Activated CD4-positive, alpha-beta T cell treated with anti-CD3 and anti-CD28 coated beads, Interleukin-2, amount 10 ng/mL, durations not matched to agents 24 days and 14 days (primary cell): ENCODE measurements at regions not wholly inside any gene's neighbourhood (a gene's known extent, or its start where the extent isn't known, plus 50 kb on each side); places are given as distances from the start of the nearest gene placed in this dataset.

Experiments
- DNase-seq: peaks from one replicate; pipeline ENCODE4 v3.0.0; 2022
- H3K27ac Mint-ChIP-seq: one replicate; pipeline ENCODE4 v1.8.0; 2022; ENCODE audit warnings: mild to moderate bottlenecking, mixed read lengths
- H3K27me3 Mint-ChIP-seq: one replicate; pipeline ENCODE4 v1.8.0; 2022; ENCODE audit warnings: mixed read lengths
- H3K36me3 Mint-ChIP-seq: one replicate; pipeline ENCODE4 v1.8.0; 2022; ENCODE audit warnings: low read depth, mild to moderate bottlenecking, mixed read lengths
- H3K4me1 Mint-ChIP-seq: one replicate; pipeline ENCODE4 v1.8.0; 2021; ENCODE audit warnings: mixed read lengths
- H3K4me3 Mint-ChIP-seq: one replicate; pipeline ENCODE4 v1.8.0; 2022; ENCODE audit warnings: mild to moderate bottlenecking, moderate library complexity, mixed read lengths
- H3K9me3 Mint-ChIP-seq: one replicate; pipeline ENCODE4 v1.8.0; 2021; ENCODE audit warnings: mixed read lengths
- intact Hi-C: fragments of 100-400 bp; cut with micrococcal nuclease; formaldehyde crosslinking; loops from one replicate; pipeline ENCODE4 v1.15.1; 2023

DNA sequence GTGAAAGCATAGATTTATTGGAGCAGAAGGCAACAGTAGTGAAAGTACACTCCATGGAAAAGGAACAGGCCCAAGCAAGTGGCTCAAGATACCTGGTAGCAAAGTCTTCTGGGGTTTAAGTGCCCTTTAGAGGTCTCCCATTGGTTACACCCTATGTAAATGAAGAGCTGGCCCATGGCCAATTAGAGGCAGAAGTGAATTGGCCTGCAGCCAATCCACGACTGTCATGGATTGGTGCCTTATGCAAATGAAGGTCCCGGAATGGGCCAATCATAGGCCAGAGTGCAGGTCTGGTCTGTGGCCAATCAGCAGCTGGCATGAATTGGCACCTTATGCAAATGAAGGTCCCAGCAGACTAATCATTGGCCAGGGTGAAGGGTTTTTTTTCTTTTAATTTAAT lies 64.2 kb upstream of the PCSK5 start:
- no peak for DNase-seq
- H3K36me3 Mint-ChIP-seq, result no peaks in the 10 kb centered on the region
- H3K9me3 Mint-ChIP-seq, result no peaks in the 10 kb centered on the region
- H3K4me3 Mint-ChIP-seq, result no peak overlapping the region
- H3K27ac Mint-ChIP-seq, result no peak overlapping the region
- intact Hi-C loops, result loop anchor here (10.0 kb wide), 1 partner anchor 58 kb away; no protein-coding TSS in a partner anchor
- H3K27me3 Mint-ChIP-seq, result no peaks in the 10 kb centered on the region
- no peaks in the 10 kb centered on the region for H3K4me1 Mint-ChIP-seq

- H3K36me3 Mint-ChIP-seq, result no peaks in the 10 kb centered on the region
- no peak overlapping the region for H3K4me3 Mint-ChIP-seq
- H3K4me1 Mint-ChIP-seq, result no peaks in the 10 kb centered on the region
- no peak overlapping the region for H3K27ac Mint-ChIP-seq
- H3K9me3 Mint-ChIP-seq, result no peaks in the 10 kb centered on the region
- no peaks in the 10 kb centered on the region for H3K27me3 Mint-ChIP-seq
- intact Hi-C loops, result no loop called here
- no peak for DNase-seq
Measured at GRCh38 chr9:75830303-75830702, 60.2 kb upstream of the PCSK5 start.

DNA sequence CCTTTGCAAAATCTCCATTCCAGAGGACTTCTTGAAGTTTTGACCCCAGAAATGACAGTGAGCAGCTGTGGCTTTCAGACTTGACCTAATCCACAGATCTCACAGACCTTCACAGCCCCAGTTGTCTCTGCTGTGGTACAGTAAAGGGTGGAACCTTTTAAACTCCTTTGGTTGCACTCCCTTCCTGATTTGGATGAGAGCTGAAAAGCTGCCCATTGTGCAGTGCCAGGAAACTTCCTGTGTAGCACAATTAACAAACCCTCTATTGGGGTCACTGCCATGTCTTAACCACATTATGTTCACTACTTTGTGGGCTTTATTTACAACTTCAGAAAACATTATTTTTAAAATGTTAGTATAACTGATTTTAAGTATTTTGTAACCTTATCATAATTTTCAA lies 56.7 kb upstream of the PCSK5 start:
- no peaks in the 10 kb centered on the region for H3K36me3 Mint-ChIP-seq
- no peaks in the 10 kb centered on the region for H3K4me1 Mint-ChIP-seq
- no peak overlapping the region for H3K4me3 Mint-ChIP-seq
- no peaks in the 10 kb centered on the region for H3K9me3 Mint-ChIP-seq
- no peak for DNase-seq
- H3K27me3 Mint-ChIP-seq, result no peaks in the 10 kb centered on the region
- intact Hi-C loops, result no loop called here
- H3K27ac Mint-ChIP-seq, result no peak overlapping the region

- H3K36me3 Mint-ChIP-seq, result no peaks in the 10 kb centered on the region
- no peaks in the 10 kb centered on the region for H3K27me3 Mint-ChIP-seq
- no peak overlapping the region for H3K4me3 Mint-ChIP-seq
- intact Hi-C loops, result no loop called here
- no peaks in the 10 kb centered on the region for H3K4me1 Mint-ChIP-seq
- no peak for DNase-seq
- H3K9me3 Mint-ChIP-seq, result no peaks in the 10 kb centered on the region
- no peak overlapping the region for H3K27ac Mint-ChIP-seq
Measured at GRCh38 chr9:75834878-75835277, 55.6 kb upstream of the PCSK5 start.
